Loucy (cell line): ENCODE measurements at regions not wholly inside any gene's neighbourhood (a gene's known extent, or its start where the extent isn't known, plus 50 kb on each side); places are given as distances from the start of the nearest gene placed in this dataset.

Experiments used
- CTCF ChIP-seq: fragments of 200-600 bp; sonication (generic); conservative IDR thresholded peaks from 2 replicates; pipeline ENCODE4 v1.5.1; 2014; ENCODE audit warnings: mild to moderate bottlenecking, antibody characterized with exemption, low read length
- EZH2phosphoT487 ChIP-seq: fragments of 200-600 bp; IDR thresholded peaks from 2 replicates; pipeline ENCODE4 v1.6.1; 2018; ENCODE audit warnings: antibody characterized with exemption, mild to moderate bottlenecking, moderate library complexity, borderline replicate concordance

GRCh38 chr2:41207578-41207977, 755.7 kb upstream of the SLC8A1 start:
- TF ChIP-seq CTCF (no peak), EZH2phosphoT487 (no peak)
